Ovary (tissue), 3 donors: ENCODE measurements at regions not wholly inside any gene's neighbourhood (a gene's known extent, or its start where the extent isn't known, plus 50 kb on each side); places are given as distances from the start of the nearest gene placed in this dataset.
A peak's percentile ranks its signal among the peaks of the same experiment; 100 is the strongest.

ENCODE experiments used
- EP300 ChIP-seq: sonication (generic); formaldehyde crosslinking; IDR thresholded peaks from one replicate; pipeline ENCODE4 v1.6.1; 2017; ENCODE audit warnings: antibody characterized with exemption
- POLR2A ChIP-seq: fragments of 450-650 bp; IDR thresholded peaks from one replicate; pipeline ENCODE4 v1.6.1; 2017; ENCODE audit warnings: antibody characterized with exemption, mild to moderate bottlenecking, moderate library complexity
- TF ChIP-seq, protein P1 (sequence below), 3 donors: fragments of 450-650 bp in 2 of 3; fragments of 200-600 bp in 1 of 3; IDR thresholded peaks; one replicate each; pipeline versions ENCODE4 v1.5.1 to v1.8.0; 2016 to 2022; ENCODE audit warnings: antibody characterized with exemption in 3 of 3, mild to moderate bottlenecking in 1 of 3
- donor health status: DM: no; HTN: no; CAD: no.

DNA sequence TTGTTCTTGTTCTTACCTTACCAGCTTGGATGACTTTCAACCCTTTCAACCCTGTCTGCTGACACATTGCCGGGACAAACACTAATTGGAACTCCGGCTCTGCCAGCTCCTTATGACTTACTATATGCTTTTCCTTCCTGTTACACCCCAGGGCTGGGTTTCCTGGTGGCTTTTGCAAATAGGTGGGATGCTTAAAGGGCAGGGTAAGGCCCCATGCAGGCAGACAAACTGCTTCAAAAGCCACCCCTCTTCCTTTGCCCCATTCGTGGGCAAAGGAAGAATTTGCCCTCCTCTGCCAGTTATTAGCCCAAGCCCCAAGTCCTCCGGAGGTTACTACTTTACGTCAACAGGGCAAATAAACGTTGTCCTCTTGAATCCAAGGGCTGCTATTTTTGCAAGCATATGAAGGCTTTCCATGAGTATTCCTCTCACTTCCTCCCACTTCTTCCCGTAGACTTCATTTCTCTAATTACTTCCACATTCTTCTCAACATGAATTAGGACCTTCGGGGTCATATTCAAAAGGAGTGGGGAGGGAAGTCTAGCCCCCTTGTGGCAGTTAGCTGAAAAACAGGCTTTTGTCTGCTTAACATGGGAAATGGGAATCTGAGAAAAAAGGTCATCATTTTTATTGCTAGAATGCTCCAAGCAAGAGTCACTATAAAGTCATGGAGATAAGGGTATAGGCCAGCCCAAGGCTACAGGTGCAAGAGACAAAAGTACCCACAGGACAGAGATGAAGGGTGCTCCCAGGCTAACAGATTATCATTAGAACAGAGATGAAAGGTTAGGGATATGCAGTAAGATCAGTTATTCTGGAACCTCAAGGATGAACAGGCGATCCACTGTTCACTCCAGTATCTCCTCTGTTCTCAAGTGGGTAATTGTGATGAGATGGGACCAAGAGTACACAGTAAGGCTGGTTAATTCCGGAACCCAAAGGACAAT is 56.3 kb upstream of the FSTL1 start:
- TF ChIP-seq, protein P1, sequence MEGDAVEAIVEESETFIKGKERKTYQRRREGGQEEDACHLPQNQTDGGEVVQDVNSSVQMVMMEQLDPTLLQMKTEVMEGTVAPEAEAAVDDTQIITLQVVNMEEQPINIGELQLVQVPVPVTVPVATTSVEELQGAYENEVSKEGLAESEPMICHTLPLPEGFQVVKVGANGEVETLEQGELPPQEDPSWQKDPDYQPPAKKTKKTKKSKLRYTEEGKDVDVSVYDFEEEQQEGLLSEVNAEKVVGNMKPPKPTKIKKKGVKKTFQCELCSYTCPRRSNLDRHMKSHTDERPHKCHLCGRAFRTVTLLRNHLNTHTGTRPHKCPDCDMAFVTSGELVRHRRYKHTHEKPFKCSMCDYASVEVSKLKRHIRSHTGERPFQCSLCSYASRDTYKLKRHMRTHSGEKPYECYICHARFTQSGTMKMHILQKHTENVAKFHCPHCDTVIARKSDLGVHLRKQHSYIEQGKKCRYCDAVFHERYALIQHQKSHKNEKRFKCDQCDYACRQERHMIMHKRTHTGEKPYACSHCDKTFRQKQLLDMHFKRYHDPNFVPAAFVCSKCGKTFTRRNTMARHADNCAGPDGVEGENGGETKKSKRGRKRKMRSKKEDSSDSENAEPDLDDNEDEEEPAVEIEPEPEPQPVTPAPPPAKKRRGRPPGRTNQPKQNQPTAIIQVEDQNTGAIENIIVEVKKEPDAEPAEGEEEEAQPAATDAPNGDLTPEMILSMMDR (IDR thresholded peaks at IDR 0.05): peak in 2 of 3 donors; percentile 35 to 45
- TF ChIP-seq POLR2A (no peak), EP300 (no peak)
